Left lung (tissue), 4 donors: ENCODE measurements at regions not wholly inside any gene's neighbourhood (a gene's known extent, or its start where the extent isn't known, plus 50 kb on each side); places are given as distances from the start of the nearest gene placed in this dataset.

Experiments
- ATAC-seq: fragments of 200-7000 bp; cut with Tn5 transposase; one replicate; pipeline ENCODE4 v1.9.1; 2020; ENCODE audit warnings: moderate library complexity
- DNase-seq, 4 donors: peaks; one replicate each; pipeline ENCODE4 v3.0.0-alpha.2; 2013 to 2020
- H3K27ac ChIP-seq, 2 donors: fragments of 200-600 bp; sonication (generic) in 1 of 2; one replicate each; pipeline versions ENCODE4 v1.5.0 to v1.8.0; 2020 to 2021
- H3K27me3 ChIP-seq, 2 donors: fragments of 200-600 bp; sonication (generic) in 1 of 2; one replicate each; pipeline versions ENCODE4 v1.5.0 to v1.8.0; 2020 to 2021
- H3K36me3 ChIP-seq, 2 donors: fragments of 200-600 bp; sonication (generic) in 1 of 2; one replicate each; pipeline versions ENCODE4 v1.5.0 to v1.8.0; 2020 to 2021
- H3K4me1 ChIP-seq, 2 donors: fragments of 200-600 bp; one replicate each; pipeline ENCODE4 v1.8.0; 2021
- H3K4me3 ChIP-seq, 2 donors: fragments of 200-600 bp; sonication (generic) in 1 of 2; one replicate each; pipeline versions ENCODE4 v1.5.0 to v1.8.0; 2020 to 2021; ENCODE audit warnings: mild to moderate bottlenecking in 1 of 2
- H3K9me3 ChIP-seq, 2 donors: fragments of 200-600 bp; sonication (generic) in 1 of 2; one replicate each; pipeline versions ENCODE4 v1.5.0 to v1.8.0; 2020 to 2021
- intact Hi-C, 2 donors: fragments of 100-400 bp; cut with DNase I; formaldehyde crosslinking; loops; one replicate each; pipeline versions ENCODE4 v1.11.2 to v1.14.2; 2022
- TF ChIP-seq, protein P1 (sequence below), 2 donors: fragments of 200-600 bp; sonication (generic) in 1 of 2; IDR thresholded peaks; one replicate each; pipeline versions ENCODE4 v1.5.0 to v1.8.0; 2021; ENCODE audit warnings: antibody characterized with exemption in 2 of 2
- donor health status: DM: no; HTN: yes; CAD: no.
- donor health status: DM: no; HTN: no; CAD: no.

DNA sequence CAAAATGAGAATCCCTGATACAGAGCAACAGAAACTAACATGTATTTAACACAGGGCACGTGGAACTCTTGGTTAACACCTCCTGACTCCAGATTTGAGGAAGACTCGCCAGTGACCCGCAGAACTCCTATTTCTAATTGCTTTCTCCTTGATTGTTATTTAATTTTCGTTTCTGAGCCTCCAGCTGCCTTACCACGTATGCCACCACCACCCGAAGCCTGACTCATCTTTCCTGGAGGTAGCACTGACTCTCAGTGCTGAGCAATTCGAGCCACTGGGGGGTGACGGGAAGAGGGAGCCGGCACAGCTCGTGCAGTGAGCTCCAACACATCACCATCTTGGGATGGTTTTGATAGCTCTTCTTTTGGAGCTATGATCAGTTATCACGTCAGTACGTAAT lies 273.9 kb upstream of the MGMT start:
- Histone ChIP-seq H3K36me3 (no peaks in the 10 kb centered on the region), H3K27ac (no peak overlapping the region), H3K4me3 (no peak overlapping the region), H3K9me3 (no peaks in the 10 kb centered on the region), H3K4me1 (no peaks in the 10 kb centered on the region), H3K27me3 (peaks cover 11 to 41% of the 10 kb centered on the region in 2 donors)
- ATAC-seq (peak; percentile 40), DNase-seq (no peak)
- intact Hi-C loops = no loop called here
- TF ChIP-seq, protein P1, sequence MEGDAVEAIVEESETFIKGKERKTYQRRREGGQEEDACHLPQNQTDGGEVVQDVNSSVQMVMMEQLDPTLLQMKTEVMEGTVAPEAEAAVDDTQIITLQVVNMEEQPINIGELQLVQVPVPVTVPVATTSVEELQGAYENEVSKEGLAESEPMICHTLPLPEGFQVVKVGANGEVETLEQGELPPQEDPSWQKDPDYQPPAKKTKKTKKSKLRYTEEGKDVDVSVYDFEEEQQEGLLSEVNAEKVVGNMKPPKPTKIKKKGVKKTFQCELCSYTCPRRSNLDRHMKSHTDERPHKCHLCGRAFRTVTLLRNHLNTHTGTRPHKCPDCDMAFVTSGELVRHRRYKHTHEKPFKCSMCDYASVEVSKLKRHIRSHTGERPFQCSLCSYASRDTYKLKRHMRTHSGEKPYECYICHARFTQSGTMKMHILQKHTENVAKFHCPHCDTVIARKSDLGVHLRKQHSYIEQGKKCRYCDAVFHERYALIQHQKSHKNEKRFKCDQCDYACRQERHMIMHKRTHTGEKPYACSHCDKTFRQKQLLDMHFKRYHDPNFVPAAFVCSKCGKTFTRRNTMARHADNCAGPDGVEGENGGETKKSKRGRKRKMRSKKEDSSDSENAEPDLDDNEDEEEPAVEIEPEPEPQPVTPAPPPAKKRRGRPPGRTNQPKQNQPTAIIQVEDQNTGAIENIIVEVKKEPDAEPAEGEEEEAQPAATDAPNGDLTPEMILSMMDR (IDR thresholded peaks at IDR 0.05) = no peak

DNA sequence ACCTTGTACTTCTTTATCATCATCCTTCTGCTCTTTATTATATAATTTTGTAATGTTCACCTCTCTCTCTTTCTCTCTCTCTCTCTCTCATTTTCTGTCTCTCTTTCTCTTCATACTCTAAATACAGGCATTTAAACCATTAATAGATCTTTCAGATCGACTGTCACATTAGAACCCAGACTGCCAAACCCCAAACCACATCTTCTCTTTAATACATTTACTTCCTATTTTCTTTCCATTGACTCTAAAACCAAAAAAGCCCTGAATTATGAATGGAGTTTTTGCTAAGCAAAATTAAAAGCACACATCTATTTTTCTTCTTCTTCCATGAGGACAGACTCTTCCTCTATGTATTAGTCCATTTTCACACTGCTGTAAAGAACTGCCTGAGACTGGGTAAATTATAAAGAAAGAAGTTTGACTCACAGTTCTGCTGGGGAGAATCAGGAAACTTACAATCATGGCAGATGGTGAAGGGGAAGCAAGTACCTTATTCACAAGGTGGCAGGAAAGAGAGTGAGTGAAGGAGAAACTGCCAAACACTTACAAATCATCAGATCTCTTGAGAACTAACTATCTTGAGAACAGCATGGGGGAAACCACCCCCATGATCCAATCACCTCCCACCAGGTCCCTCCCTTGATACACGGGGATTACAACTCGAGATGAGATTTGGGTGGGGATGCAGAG lies 272.7 kb upstream of the MGMT start:
- Histone ChIP-seq H3K36me3 (no peaks in the 10 kb centered on the region), H3K4me1 (no peaks in the 10 kb centered on the region), H3K27me3 (peaks cover 4 to 41% of the 10 kb centered on the region in 2 donors), H3K27ac (no peak overlapping the region), H3K4me3 (no peak overlapping the region), H3K9me3 (no peaks in the 10 kb centered on the region)
- no peak for DNase-seq
- TF ChIP-seq, protein P1 (IDR thresholded peaks at IDR 0.05) = no peak
- intact Hi-C loops = no loop called here
- no peak for ATAC-seq

DNA sequence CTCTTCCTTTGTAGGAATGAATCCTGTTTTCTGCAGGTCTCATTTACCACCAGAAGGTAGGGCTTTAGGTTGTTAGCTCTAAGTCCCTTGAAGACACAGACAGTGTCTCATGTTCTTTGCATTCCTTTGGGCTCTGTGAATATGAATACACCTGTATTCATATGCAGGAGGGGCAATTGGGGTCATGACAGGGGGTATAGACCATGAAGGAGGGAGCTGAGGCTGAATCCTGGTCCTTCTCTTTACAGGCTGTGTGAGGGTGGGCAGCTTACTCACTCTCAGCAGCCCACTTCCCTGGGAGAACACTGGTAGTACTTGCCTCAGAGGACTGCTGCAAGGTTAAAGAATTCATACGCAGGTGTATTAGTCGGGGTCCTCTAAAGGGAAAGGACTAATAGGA lies 267.2 kb upstream of the MGMT start:
- ATAC-seq (no peak), DNase-seq (no peak)
- H3K36me3 ChIP-seq = no peaks in the 10 kb centered on the region
- H3K4me3 ChIP-seq = no peak overlapping the region
- peaks cover 0 to 4% of the 10 kb centered on the region in 2 donors for H3K9me3 ChIP-seq
- peaks cover 0 to 14% of the 10 kb centered on the region in 2 donors for H3K27me3 ChIP-seq
- intact Hi-C loops = no loop called here
- TF ChIP-seq, protein P1 (IDR thresholded peaks at IDR 0.05) = no peak
- H3K27ac ChIP-seq = no peak overlapping the region
- no peaks in the 10 kb centered on the region for H3K4me1 ChIP-seq

DNA sequence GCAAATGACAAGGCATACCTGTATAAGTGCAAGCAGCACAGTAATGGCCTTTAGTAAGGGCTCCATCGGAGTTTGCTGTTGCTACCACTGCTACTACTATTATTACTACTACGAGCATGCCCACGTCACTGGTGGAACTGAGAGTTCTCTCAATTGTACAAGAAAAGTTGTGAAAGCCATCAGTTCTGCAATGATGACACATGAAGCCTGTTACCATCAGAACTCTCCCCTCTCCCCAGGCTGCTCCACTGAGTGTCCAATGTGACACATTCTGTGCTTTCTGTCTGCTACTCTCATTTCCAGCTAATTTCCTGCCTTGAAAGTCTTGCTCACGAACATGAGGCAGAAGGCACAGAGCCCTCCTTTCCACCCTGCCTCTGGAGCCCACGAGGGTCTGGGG lies 263.2 kb upstream of the MGMT start:
- H3K27ac ChIP-seq = no peak overlapping the region
- H3K36me3 ChIP-seq = no peaks in the 10 kb centered on the region
- H3K27me3 ChIP-seq = peaks cover 0 to 6% of the 10 kb centered on the region in 2 donors
- H3K4me1 ChIP-seq = no peaks in the 10 kb centered on the region
- DNase-seq (no peak), ATAC-seq (no peak)
- peaks cover 0 to 4% of the 10 kb centered on the region in 2 donors for H3K9me3 ChIP-seq
- TF ChIP-seq, protein P1 (IDR thresholded peaks at IDR 0.05) = no peak
- intact Hi-C loops = no loop called here
- no peak overlapping the region for H3K4me3 ChIP-seq

DNA sequence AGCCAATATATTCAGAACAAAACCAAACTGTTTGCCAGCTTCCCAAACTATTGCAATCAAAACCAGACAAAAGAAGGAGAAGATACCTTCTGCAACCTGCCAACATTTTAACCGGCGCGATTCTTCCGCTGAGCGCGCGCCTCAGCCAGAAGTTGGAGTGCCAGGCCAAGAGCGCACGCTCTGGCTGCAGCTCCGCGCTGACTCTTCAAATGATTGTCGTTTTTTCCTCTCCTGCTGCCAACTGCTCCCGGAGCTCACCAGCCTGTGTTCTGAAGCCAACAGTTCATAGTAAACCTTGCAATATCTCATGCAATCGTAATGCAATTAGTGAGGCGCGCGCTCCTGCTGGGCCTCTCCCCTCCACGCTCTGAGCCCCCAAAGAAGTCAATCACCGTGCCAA lies 259.7 kb upstream of the MGMT start:
- Histone ChIP-seq H3K9me3 (no peaks in the 10 kb centered on the region), H3K4me3 (no peak overlapping the region), H3K27me3 (no peaks in the 10 kb centered on the region), H3K36me3 (no peaks in the 10 kb centered on the region), H3K27ac (no peak overlapping the region), H3K4me1 (no peaks in the 10 kb centered on the region)
- TF ChIP-seq, protein P1 (IDR thresholded peaks at IDR 0.05) = no peak
- DNase-seq = no peak
- ATAC-seq = no peak
- intact Hi-C loops = no loop called here
